Transverse colon (tissue), 4 donors: ENCODE measurements at regions not wholly inside any gene's neighbourhood (a gene's known extent, or its start where the extent isn't known, plus 50 kb on each side); places are given as distances from the start of the nearest gene placed in this dataset.

Source experiments
- DNase-seq: peaks from one replicate; pipeline ENCODE4 v3.0.0-alpha.2; 2019
- H3K27ac ChIP-seq, 4 donors: fragments of 200-600 bp; sonication (generic); 2 replicates each; pipeline ENCODE4 v1.5.1; 2016 to 2018; ENCODE audit warnings: inconsistent platforms in 4 of 4
- H3K27me3 ChIP-seq: fragments of 200-600 bp; sonication (generic); 2 replicates; pipeline ENCODE4 v1.5.1; 2017; ENCODE audit warnings: inconsistent platforms
- H3K36me3 ChIP-seq, 4 donors: fragments of 200-600 bp; sonication (generic); 2 replicates each; pipeline ENCODE4 v1.5.1; 2017 to 2019; ENCODE audit warnings: inconsistent platforms in 4 of 4
- H3K4me1 ChIP-seq, 4 donors: fragments of 200-600 bp; sonication (generic); 2 replicates each; pipeline ENCODE4 v1.5.1; 2017 to 2020; ENCODE audit warnings: inconsistent platforms in 4 of 4
- H3K4me3 ChIP-seq, 4 donors: fragments of 200-600 bp; sonication (generic); 1 replicate in 1 of 4; 2 replicates in 3 of 4; pipeline versions ENCODE4 v1.5.1 to v1.6.1; 2017 to 2019; ENCODE audit warnings: inconsistent platforms in 4 of 4
- H3K9me3 ChIP-seq, 2 donors: fragments of 200-600 bp; sonication (generic); 2 replicates each; pipeline ENCODE4 v1.5.1; 2017 to 2019; ENCODE audit warnings: inconsistent platforms in 2 of 2
- EP300 ChIP-seq: sonication (generic); formaldehyde crosslinking; IDR thresholded peaks from one replicate; pipeline ENCODE4 v1.6.1; 2017; ENCODE audit warnings: antibody characterized with exemption, low read depth
- POLR2A ChIP-seq: fragments of 450-650 bp; IDR thresholded peaks from one replicate; pipeline ENCODE4 v1.6.1; 2016; ENCODE audit warnings: antibody characterized with exemption, mild to moderate bottlenecking, moderate library complexity
- POLR2AphosphoS5 ChIP-seq, 3 donors: sonication (generic); formaldehyde crosslinking; IDR thresholded peaks; one replicate each; pipeline ENCODE4 v1.6.1; 2016; ENCODE audit warnings: antibody characterized with exemption in 3 of 3
- WGBS, 2 donors: methylation state at CpG; one replicate each; pipeline ENCODE4 v1.1.5; 2018; ENCODE audit warnings: low coverage in 1 of 2; 5-methylcytosine and 5-hydroxymethylcytosine counted together
- in situ Hi-C, 4 donors: fragments of 200-750 bp; cut with MboI; loops; one replicate each; pipeline versions ENCODE4 v1.15.0 to v1.15.1; 2017; ENCODE audit warnings: low sequenced_read_pairs in 3 of 4, low pct_ligation_motif_present in 1 of 4, low pct_unique_long_range_greater_than_20kb in 1 of 4
- intact Hi-C: fragments of 100-400 bp; cut with DNase I; formaldehyde crosslinking; loops from one replicate; pipeline ENCODE4 v1.15.1; 2023; ENCODE audit warnings: low total_unique reads
- TF ChIP-seq, protein P1 (sequence below), 5 experiments: fragments of 200-600 bp in 3 of 5; fragments of 450-650 bp in 2 of 5; sonication (generic) in 3 of 5; IDR thresholded peaks; 1 replicate in 2 of 5; 2 replicates in 3 of 5; pipeline ENCODE4 v1.5.1; 2016 to 2017; ENCODE audit warnings: antibody characterized with exemption in 5 of 5, inconsistent platforms in 3 of 5, mild to moderate bottlenecking in 2 of 5, moderate library complexity in 1 of 5

GRCh38 chr6:53205778-53206177, 57.1 kb upstream of the GCM1 start:
- WGBS, 2 donors, result 89% methylated on average over 2 of the region's 2 CpGs; no CpG with 5 or more reads in 1 of the 2 donors
- intact Hi-C loops (no loop called here), in situ Hi-C loops (no loop called here)
- Histone ChIP-seq H3K4me3 (no peak overlapping the region), H3K27ac (no peak overlapping the region), H3K27me3 (no peaks in the 10 kb centered on the region), H3K4me1 (no peaks in the 10 kb centered on the region), H3K9me3 (no peaks in the 10 kb centered on the region), H3K36me3 (no peaks in the 10 kb centered on the region)
- TF ChIP-seq POLR2A (no peak), POLR2AphosphoS5 (IDR thresholded peaks at IDR 0.05) (no peak), EP300 (no peak)
- TF ChIP-seq, protein P1, sequence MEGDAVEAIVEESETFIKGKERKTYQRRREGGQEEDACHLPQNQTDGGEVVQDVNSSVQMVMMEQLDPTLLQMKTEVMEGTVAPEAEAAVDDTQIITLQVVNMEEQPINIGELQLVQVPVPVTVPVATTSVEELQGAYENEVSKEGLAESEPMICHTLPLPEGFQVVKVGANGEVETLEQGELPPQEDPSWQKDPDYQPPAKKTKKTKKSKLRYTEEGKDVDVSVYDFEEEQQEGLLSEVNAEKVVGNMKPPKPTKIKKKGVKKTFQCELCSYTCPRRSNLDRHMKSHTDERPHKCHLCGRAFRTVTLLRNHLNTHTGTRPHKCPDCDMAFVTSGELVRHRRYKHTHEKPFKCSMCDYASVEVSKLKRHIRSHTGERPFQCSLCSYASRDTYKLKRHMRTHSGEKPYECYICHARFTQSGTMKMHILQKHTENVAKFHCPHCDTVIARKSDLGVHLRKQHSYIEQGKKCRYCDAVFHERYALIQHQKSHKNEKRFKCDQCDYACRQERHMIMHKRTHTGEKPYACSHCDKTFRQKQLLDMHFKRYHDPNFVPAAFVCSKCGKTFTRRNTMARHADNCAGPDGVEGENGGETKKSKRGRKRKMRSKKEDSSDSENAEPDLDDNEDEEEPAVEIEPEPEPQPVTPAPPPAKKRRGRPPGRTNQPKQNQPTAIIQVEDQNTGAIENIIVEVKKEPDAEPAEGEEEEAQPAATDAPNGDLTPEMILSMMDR (IDR thresholded peaks at IDR 0.05), result no peak
- no peak for DNase-seq

DNA sequence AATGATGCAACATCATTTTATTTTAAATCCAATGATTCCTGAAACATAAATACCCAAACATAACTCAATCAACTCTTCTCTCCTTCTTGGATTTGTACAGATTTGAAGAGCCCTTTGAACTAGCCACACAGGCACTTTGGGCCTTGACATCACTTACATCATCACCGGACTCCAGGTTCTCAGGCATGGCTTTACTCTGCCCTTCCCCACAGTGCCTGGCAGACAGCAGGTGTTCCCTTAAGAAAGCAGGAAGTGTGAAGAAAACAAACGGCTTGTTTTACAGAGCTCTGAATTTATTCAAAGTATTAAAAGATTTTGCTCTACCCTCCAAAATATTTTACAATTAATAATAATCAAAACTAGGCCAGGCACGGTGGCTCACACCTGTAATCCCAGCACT, 54.8 kb upstream of the GCM1 start:
- H3K9me3 ChIP-seq, result no peaks in the 10 kb centered on the region
- H3K4me1 ChIP-seq, result no peaks in the 10 kb centered on the region
- 48 to 58% methylated on average over 3 of the region's 3 CpGs for WGBS, 2 donors
- H3K4me3 ChIP-seq, result no peak overlapping the region
- in situ Hi-C loops (no loop called here), intact Hi-C loops (no loop called here)
- DNase-seq, result no peak
- TF ChIP-seq EP300 (no peak), POLR2AphosphoS5 (IDR thresholded peaks at IDR 0.05) (no peak), POLR2A (no peak)
- TF ChIP-seq, protein P1 (IDR thresholded peaks at IDR 0.05), result no peak
- no peaks in the 10 kb centered on the region for H3K27me3 ChIP-seq
- H3K36me3 ChIP-seq, result no peaks in the 10 kb centered on the region
- no peak overlapping the region for H3K27ac ChIP-seq

DNA sequence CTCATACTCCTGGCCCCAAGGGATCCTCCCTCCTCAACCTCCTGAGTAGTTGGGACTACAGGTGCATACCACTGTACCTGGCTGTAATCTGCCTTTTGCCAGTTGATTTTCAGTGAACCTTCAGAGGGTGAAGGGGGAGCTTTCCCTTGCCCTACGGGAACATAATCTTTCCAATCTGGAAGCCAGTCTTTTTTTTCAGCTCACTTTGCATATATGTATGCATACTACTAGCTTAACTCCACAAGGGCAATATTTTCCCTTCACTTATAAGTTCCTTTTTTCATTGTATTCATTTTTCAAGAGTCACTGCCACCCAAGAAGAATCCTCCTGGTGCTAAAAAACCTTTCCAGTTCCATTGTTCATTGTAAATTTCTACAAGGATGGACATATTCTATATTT, 53.4 kb upstream of the GCM1 start:
- H3K4me3 ChIP-seq, result no peak overlapping the region
- no peaks in the 10 kb centered on the region for H3K4me1 ChIP-seq
- TF ChIP-seq, protein P1 (IDR thresholded peaks at IDR 0.05), result no peak
- no peak for TF ChIP-seq POLR2A
- no peak for TF ChIP-seq EP300
- TF ChIP-seq POLR2AphosphoS5 (IDR thresholded peaks at IDR 0.05), result no peak
- no peak for DNase-seq
- 75 to 77% methylated on average over 1 of the region's 1 CpG for WGBS, 2 donors
- no peak overlapping the region for H3K27ac ChIP-seq
- in situ Hi-C loops, result no loop called here
- no peaks in the 10 kb centered on the region for H3K9me3 ChIP-seq
- intact Hi-C loops, result no loop called here
- no peaks in the 10 kb centered on the region for H3K36me3 ChIP-seq
- H3K27me3 ChIP-seq, result no peaks in the 10 kb centered on the region

DNA sequence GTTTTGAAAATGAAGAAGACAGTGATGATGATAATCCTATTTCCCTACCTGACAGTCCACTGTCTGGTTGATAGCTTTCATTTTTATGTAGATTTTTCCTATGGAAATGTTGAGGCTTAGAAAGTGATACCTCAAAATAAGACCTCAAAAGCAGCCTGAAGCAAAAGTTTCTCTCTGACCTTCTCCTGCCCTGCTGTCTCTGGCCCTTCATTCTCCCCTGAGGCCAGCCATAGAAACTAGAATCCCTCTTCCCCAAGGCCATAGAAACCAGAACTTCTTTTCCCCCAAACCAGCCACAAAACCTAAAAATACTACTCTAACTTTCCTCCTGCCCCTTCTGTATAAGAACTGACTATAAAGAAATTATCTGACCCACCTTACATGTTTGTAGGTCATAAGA, 52.6 kb upstream of the GCM1 start:
- TF ChIP-seq POLR2A (no peak), EP300 (no peak), POLR2AphosphoS5 (IDR thresholded peaks at IDR 0.05) (no peak)
- TF ChIP-seq, protein P1 (IDR thresholded peaks at IDR 0.05), result no peak
- no peaks in the 10 kb centered on the region for H3K9me3 ChIP-seq
- H3K4me1 ChIP-seq, result no peaks in the 10 kb centered on the region
- in situ Hi-C loops (no loop called here), intact Hi-C loops (no loop called here)
- no peaks in the 10 kb centered on the region for H3K36me3 ChIP-seq
- no peaks in the 10 kb centered on the region for H3K27me3 ChIP-seq
- DNase-seq, result no peak
- no peak overlapping the region for H3K27ac ChIP-seq
- H3K4me3 ChIP-seq, result no peak overlapping the region
